Kidney epithelial cell (primary cell): ENCODE measurements at regions not wholly inside any gene's neighbourhood (a gene's known extent, or its start where the extent isn't known, plus 50 kb on each side); places are given as distances from the start of the nearest gene placed in this dataset.

Experiments used
- DNase-seq: peaks from one replicate; pipeline ENCODE4 v3.0.0-alpha.2; 2010; ENCODE audit warnings: low read depth
- H3K27me3 ChIP-seq: 2 replicates; pipeline ENCODE4 v1.6.0; 2011; ENCODE audit warnings: low read length; ENCODE audit not compliant: control insufficient read depth, insufficient read depth
- H3K36me3 ChIP-seq: 2 replicates; pipeline ENCODE4 v1.5.1; 2011; ENCODE audit warnings: low read length; ENCODE audit not compliant: control insufficient read depth, insufficient read depth
- H3K4me3 ChIP-seq: 2 replicates; pipeline ENCODE4 v1.5.1; 2011; ENCODE audit warnings: low read depth, mild to moderate bottlenecking, control low read depth, low read length
- TF ChIP-seq, protein P1 (sequence below): IDR thresholded peaks from 2 replicates; pipeline ENCODE4 v1.5.1; 2011; ENCODE audit warnings: mild to moderate bottlenecking, moderate library complexity, low read length, control low read depth, inconsistent platforms; ENCODE audit not compliant: insufficient read depth, poor library complexity, severe bottlenecking

DNA sequence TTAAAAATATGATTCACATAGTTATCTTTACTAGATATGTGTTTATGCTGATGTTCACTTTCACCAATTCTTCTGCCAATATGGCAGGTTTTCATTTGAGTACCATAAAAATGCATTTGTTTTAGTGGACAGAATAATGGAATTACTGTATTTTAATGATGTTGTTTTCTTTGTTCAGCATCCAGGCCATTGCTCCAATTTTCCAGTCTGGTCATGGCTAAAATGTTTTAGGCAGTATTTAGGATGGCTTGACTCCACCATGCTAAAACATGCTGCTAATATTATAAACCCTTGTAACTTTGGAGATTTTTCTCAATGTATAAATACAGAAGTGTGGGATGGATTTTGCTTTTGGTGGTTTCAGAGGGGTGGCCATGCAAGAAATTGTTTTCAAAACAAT lies 273.0 kb upstream of the RPS23 start:
- TF ChIP-seq, protein P1, sequence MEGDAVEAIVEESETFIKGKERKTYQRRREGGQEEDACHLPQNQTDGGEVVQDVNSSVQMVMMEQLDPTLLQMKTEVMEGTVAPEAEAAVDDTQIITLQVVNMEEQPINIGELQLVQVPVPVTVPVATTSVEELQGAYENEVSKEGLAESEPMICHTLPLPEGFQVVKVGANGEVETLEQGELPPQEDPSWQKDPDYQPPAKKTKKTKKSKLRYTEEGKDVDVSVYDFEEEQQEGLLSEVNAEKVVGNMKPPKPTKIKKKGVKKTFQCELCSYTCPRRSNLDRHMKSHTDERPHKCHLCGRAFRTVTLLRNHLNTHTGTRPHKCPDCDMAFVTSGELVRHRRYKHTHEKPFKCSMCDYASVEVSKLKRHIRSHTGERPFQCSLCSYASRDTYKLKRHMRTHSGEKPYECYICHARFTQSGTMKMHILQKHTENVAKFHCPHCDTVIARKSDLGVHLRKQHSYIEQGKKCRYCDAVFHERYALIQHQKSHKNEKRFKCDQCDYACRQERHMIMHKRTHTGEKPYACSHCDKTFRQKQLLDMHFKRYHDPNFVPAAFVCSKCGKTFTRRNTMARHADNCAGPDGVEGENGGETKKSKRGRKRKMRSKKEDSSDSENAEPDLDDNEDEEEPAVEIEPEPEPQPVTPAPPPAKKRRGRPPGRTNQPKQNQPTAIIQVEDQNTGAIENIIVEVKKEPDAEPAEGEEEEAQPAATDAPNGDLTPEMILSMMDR, result no peak
- no peak for DNase-seq

DNA sequence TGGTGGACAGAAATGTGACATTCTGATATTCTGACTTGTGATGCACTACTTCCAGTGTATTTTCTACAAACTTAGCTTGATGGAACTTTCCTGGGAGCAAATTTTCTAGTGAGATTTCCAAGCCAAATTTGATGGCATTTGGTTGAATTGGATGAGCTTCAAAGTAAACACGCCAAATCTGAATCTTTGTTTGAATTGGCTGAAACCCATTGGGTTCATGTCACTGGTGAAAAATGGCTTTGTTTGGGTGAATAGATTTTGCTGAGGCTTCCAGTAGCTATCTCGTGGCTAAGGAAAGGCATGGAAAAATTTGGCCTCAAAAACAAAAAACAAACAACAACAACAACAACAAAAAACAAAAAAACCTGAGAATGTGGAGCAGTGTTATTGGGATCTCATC lies 271.1 kb upstream of the RPS23 start:
- TF ChIP-seq, protein P1, result no peak
- no peak for DNase-seq
- H3K27me3 ChIP-seq, result no peaks in the 10 kb centered on the region
- H3K36me3 ChIP-seq, result no peaks in the 10 kb centered on the region
- H3K4me3 ChIP-seq, result no peak overlapping the region

More for the DNA sequence above, 273.0 kb upstream of the RPS23 start:
- Histone ChIP-seq H3K27me3 (no peaks in the 10 kb centered on the region), H3K36me3 (no peaks in the 10 kb centered on the region), H3K4me3 (no peak overlapping the region)

DNA sequence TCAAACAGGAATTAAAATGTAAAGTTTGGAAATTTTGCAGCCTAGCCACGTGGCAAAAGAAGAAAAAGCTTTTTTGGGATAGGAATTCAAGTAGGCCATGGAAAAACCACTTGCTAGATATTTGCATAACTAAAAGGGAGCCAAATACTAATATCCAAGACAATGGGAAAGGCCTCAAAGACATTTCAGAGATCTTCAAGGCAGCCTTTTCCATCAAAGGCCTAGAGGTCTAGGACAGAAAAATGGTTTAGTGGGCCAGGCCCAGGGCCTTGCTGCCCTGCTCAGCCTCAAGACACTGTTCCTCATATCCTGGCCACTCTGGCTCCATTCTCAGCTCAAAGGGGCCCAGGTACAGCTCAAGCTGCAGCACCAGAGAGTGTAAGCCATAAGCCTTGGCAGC lies 265.9 kb upstream of the RPS23 start:
- no peak for DNase-seq

DNA sequence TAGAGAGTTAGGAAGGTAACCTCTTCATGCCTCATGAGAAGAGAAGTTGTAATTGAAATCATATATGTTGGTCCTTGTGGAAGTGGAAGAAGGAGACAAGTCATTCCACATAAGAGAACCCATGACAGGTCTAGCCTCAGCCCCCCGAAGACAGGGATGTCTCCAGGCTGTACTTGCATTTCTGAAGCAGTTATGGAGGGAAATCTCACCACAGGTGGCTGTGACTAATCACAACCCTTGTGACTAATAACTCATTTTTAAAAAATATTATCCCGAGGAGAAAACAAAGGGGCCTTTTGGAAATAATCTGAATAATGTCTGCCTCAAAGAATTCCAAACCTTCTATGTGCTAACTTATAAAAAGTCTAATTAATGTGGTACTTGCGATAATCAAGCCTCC lies 262.1 kb upstream of the RPS23 start:
- TF ChIP-seq, protein P1, result no peak
- no peaks in the 10 kb centered on the region for H3K27me3 ChIP-seq
- DNase-seq, result no peak

More for the DNA sequence above, 265.9 kb upstream of the RPS23 start:
- Histone ChIP-seq H3K36me3 (no peaks in the 10 kb centered on the region), H3K4me3 (no peak overlapping the region), H3K27me3 (no peaks in the 10 kb centered on the region)
- TF ChIP-seq, protein P1, result no peak

DNA sequence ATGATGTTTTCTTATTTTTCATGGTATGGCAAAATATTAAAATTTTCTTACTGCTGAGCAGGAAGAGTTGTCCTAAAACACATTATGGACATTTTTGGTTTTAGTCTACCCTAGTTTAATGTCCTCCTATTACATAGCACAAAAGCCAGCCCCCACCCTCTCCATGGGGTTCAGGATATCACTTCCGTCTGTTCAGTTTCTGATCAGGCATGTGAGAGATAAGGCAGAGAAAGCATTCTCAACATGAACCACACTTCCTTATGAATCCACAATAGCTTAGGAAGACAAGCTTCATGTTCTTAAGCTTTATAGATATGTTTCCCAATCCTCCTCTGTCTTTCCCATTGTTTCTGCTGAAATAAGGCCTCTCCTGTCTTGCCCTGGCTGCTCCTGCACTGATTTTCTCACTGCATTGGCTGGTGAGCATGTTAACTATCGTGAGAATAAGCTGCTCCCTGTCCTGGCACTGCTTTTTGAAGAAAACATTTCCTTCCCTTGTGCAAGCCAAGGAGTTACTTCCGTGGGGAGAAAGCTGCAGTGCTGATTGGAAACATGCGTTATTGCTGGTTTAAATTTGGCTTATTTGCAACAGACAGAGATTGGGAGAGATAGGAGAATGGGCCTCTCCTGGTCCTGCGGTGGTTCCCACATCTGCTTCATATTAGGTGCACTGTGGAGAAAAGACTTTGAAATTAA lies 260.3 kb upstream of the RPS23 start:
- H3K36me3 ChIP-seq, result no peaks in the 10 kb centered on the region
- TF ChIP-seq, protein P1, result no peak
- no peak overlapping the region for H3K4me3 ChIP-seq
- H3K27me3 ChIP-seq, result no peaks in the 10 kb centered on the region
- no peak for DNase-seq

More for the DNA sequence above, 262.1 kb upstream of the RPS23 start:
- Histone ChIP-seq H3K36me3 (no peaks in the 10 kb centered on the region), H3K4me3 (no peak overlapping the region)
